A549 (cell line): ENCODE measurements at regions not wholly inside any gene's neighbourhood (a gene's known extent, or its start where the extent isn't known, plus 50 kb on each side); places are given as distances from the start of the nearest gene placed in this dataset.

ENCODE experiments used
- ATAC-seq, 2 experiments: fragments of 200-7000 bp in 1 of 2; fragments of >200 bp in 1 of 2; cut with Nextera tagmentation in 1 of 2; cut with Tn5 transposase in 1 of 2; 3 replicates each; pipeline versions ENCODE4 v1.8.0 to v1.9.1; 2018 to 2020; ENCODE audit warnings: mild to moderate bottlenecking in 1 of 2, moderate library complexity in 1 of 2
- CTCF ChIA-PET: fragments of 300-600 bp; sonication (Branson Sonifier 250); formaldehyde crosslinking; extraction: SDS; loops from one replicate; lab custom pipeline; 2021; ENCODE audit warnings: antibody characterized with exemption, inconsistent platforms; lab: Yijun Ruan, JAX
- POLR2A ChIA-PET: fragments of 350-600 bp; formaldehyde crosslinking; extraction: SDS; loops from one replicate; lab custom pipeline; 2021; ENCODE audit warnings: antibody characterized with exemption, inconsistent platforms; lab: Yijun Ruan, JAX
- DNase-seq, 2 experiments: peaks; one replicate each; pipeline versions ENCODE4 v3.0.0 to v3.0.0-alpha.2; 2011 to 2016; ENCODE audit warnings: low read depth in 1 of 2, low spot score in 1 of 2
- FAIRE-seq: peaks from 2 replicates; lab custom pipeline; 2011; peaks lifted over from hg19 to GRCh38; lab: Jason Lieb, UNC
- H3K27ac ChIP-seq, 2 experiments: fragments of >200 bp; sonication (Bioruptor Twin); formaldehyde crosslinking; 3 replicates each; pipeline ENCODE4 v1.5.1; 2016 to 2017
- H3K4me1 ChIP-seq: fragments of >200 bp; sonication (Bioruptor Twin); formaldehyde crosslinking; 3 replicates; pipeline ENCODE4 v1.6.1; 2016
- H3K4me2 ChIP-seq: fragments of >200 bp; sonication (Bioruptor Twin); formaldehyde crosslinking; 3 replicates; pipeline ENCODE4 v1.6.1; 2016
- H3K4me3 ChIP-seq: fragments of >200 bp; sonication (Bioruptor Twin); formaldehyde crosslinking; 3 replicates; pipeline ENCODE4 v1.5.1; 2016
- H3K9me3 ChIP-seq: fragments of >200 bp; sonication (Bioruptor Twin); formaldehyde crosslinking; 3 replicates; pipeline ENCODE4 v1.6.1; 2016
- CBX2 ChIP-seq: fragments of 200-600 bp; sonication (generic); IDR thresholded peaks from 2 replicates; pipeline ENCODE4 v1.6.1; 2016; ENCODE audit warnings: low read depth, mild to moderate bottlenecking, borderline replicate concordance
- CHD2 ChIP-seq: fragments of 150-350 bp; IDR thresholded peaks from 2 replicates; pipeline ENCODE4 v1.6.1; 2014; ENCODE audit warnings: low read length; ENCODE audit not compliant: partially characterized antibody
- CHD4 ChIP-seq: fragments of 200-600 bp; sonication (generic); IDR thresholded peaks from 2 replicates; pipeline ENCODE4 v1.6.1; 2016; ENCODE audit warnings: antibody characterized with exemption, mild to moderate bottlenecking, borderline replicate concordance
- EHMT2 ChIP-seq: fragments of 200-600 bp; sonication (generic); IDR thresholded peaks from 2 replicates; pipeline ENCODE4 v1.6.1; 2016; ENCODE audit warnings: antibody characterized with exemption, low read depth, mild to moderate bottlenecking, moderate library complexity
- EP300 ChIP-seq, 2 experiments: fragments of >200 bp; sonication (Bioruptor Twin); formaldehyde crosslinking; IDR thresholded peaks; 2 replicates in 1 of 2; 3 replicates in 1 of 2; pipeline ENCODE4 v1.6.1; 2016 to 2017
- HDAC2 ChIP-seq: fragments of 200-600 bp; sonication (generic); IDR thresholded peaks from 2 replicates; pipeline ENCODE4 v1.6.1; 2016
- HOXB13 ChIP-seq: fragments of 250-450 bp; sonication (Bioruptor Pico); IDR thresholded peaks from 2 replicates; pipeline ENCODE4 v1.5.0; 2020; ENCODE audit warnings: low read depth, mild to moderate bottlenecking, moderate library complexity
- KDM1A ChIP-seq: fragments of 200-600 bp; sonication (generic); IDR thresholded peaks from 2 replicates; pipeline ENCODE4 v1.6.1; 2016; ENCODE audit warnings: low read depth, mild to moderate bottlenecking
- MAZ ChIP-seq: fragments of 150-350 bp; IDR thresholded peaks from 2 replicates; pipeline ENCODE4 v1.6.1; 2014; ENCODE audit warnings: antibody characterized with exemption, low read depth, low read length, borderline replicate concordance
- MYC ChIP-seq: IDR thresholded peaks from 2 replicates; pipeline ENCODE4 v1.6.1; 2012; ENCODE audit warnings: mild to moderate bottlenecking, inconsistent platforms, low read length, improper control_type of control experiment, borderline replicate concordance
- NFE2L2 ChIP-seq: fragments of 150-350 bp; conservative IDR thresholded peaks from 2 replicates; pipeline ENCODE4 v1.6.1; 2014; ENCODE audit warnings: low read length
- NPAS2 ChIP-seq: fragments of 250-450 bp; sonication (Bioruptor Pico); IDR thresholded peaks from 2 replicates; pipeline ENCODE4 v1.8.0; 2022; ENCODE audit warnings: mild to moderate bottlenecking, moderate library complexity, borderline replicate concordance
- POLR2A ChIP-seq: IDR thresholded peaks from 2 replicates; pipeline ENCODE4 v1.6.1; 2012; ENCODE audit warnings: mild to moderate bottlenecking, low read length
- POLR2AphosphoS2 ChIP-seq: conservative IDR thresholded peaks from 2 replicates; pipeline ENCODE4 v1.6.1; 2012; ENCODE audit warnings: low read length, improper control_type of control experiment, inconsistent platforms
- SMC3 ChIP-seq: fragments of >200 bp; sonication (Bioruptor Twin); formaldehyde crosslinking; IDR thresholded peaks from 3 replicates; pipeline ENCODE4 v1.6.1; 2018; ENCODE audit warnings: inconsistent platforms
- TFCP2L1 ChIP-seq: fragments of 250-450 bp; sonication (Bioruptor Pico); IDR thresholded peaks from 2 replicates; pipeline ENCODE4 v1.5.0; 2021; ENCODE audit warnings: mild to moderate bottlenecking
- ZNF302 ChIP-seq: fragments of 250-450 bp; sonication (Bioruptor Pico); IDR thresholded peaks from 2 replicates; pipeline ENCODE4 v1.9.0; 2021; ENCODE audit warnings: inconsistent platforms, mild to moderate bottlenecking, moderate library complexity
- WGBS: methylation state at CpG from one replicate; pipeline ENCODE4 v1.1.6; 2017; ENCODE audit errors: missing lambda C conversion rate; 5-methylcytosine and 5-hydroxymethylcytosine counted together
- TF ChIP-seq, protein P1 (sequence below): fragments of 150-350 bp; IDR thresholded peaks from 2 replicates; pipeline ENCODE4 v1.6.1; 2014; ENCODE audit warnings: low read depth, mild to moderate bottlenecking, low read length
- TF ChIP-seq, protein P2 (sequence below): fragments of >200 bp; sonication (Bioruptor Twin); formaldehyde crosslinking; IDR thresholded peaks from 2 replicates; pipeline ENCODE4 v1.6.1; 2016
- TF ChIP-seq, protein P3 (sequence below): fragments of 200-600 bp; sonication (generic); IDR thresholded peaks from 2 replicates; pipeline ENCODE4 v1.6.1; 2016; ENCODE audit warnings: antibody characterized with exemption, mild to moderate bottlenecking, moderate library complexity
- TF ChIP-seq, protein P4 (sequence below): IDR thresholded peaks from 2 replicates; pipeline ENCODE4 v1.6.1; 2012
- TF ChIP-seq, protein P5 (sequence below): IDR thresholded peaks from 2 replicates; pipeline ENCODE4 v1.6.1; 2012; ENCODE audit warnings: low read depth, borderline replicate concordance
- TF ChIP-seq, protein P6 (sequence below): fragments of 250-450 bp; sonication (Bioruptor Pico); IDR thresholded peaks from 2 replicates; pipeline ENCODE4 v1.5.0; 2020; ENCODE audit warnings: low read depth, mild to moderate bottlenecking, moderate library complexity

DNA sequence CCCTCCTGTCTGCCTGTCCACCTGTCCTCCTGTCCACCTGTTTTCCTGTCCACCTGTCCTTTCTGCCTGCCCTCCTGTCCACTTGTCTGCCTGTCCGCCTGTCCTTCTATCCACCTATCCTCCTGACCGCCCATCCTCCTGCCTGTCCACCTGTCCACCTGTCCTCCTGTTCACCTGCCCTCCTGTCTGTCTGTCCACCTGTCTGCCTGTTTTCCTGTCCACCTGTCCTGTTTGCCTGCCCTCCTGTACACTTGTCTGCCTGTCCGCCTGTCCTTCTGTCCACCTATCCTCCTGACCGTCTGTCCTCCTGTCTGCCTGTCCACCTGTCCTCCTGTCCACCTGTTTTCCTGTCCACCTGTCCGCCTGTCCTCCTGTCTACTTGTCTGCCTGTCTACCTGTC lies 682.8 kb downstream of the TBC1D22A start:
- Histone ChIP-seq H3K4me1 (no peaks in the 10 kb centered on the region), H3K4me2 (no peak overlapping the region), H3K27ac (no peak overlapping the region), H3K4me3 (no peak overlapping the region)
- DNase-seq, result no peak
- ChIA-PET POLR2A (no interaction called here), CTCF (no interaction called here)
- TF ChIP-seq ZNF302 (CRISPR knock-in tag), result no peak
- no peak for TF ChIP-seq TFCP2L1 (CRISPR knock-in tag)
- TF ChIP-seq EHMT2, result no peak
- TF ChIP-seq, all 56 proteins: peak for 0
- no peaks in the 10 kb centered on the region; the same call in 2 of the 3 replicates for H3K9me3 ChIP-seq
- no peak for ATAC-seq
- 62% methylated on average over 5 of the region's 5 CpGs for WGBS
- no peak for FAIRE-seq

DNA sequence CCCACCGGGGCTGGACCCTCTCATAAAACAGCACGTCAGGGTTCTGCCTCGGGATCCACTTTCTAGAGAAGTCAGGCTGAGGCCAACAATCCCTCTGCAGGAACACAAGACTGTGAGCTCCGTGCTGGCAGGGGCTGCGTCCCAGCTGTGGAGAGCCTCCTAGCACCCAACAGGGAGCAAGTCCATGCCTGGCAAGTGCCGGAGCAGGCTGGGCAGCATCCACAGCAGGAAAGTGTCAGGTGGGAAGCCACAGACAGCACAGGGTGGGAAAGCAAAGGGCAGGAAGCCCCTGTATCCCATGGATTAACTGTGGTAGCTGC lies 682.3 kb downstream of the TBC1D22A start:
- ChIA-PET CTCF (no interaction called here), POLR2A (no interaction called here)
- H3K4me1 ChIP-seq, result no peaks in the 10 kb centered on the region
- 44% methylated on average over 5 of the region's 6 CpGs for WGBS
- no peak overlapping the region for H3K4me2 ChIP-seq
- no peak for ATAC-seq
- no peaks in the 10 kb centered on the region; the same call in 2 of the 3 replicates for H3K9me3 ChIP-seq
- FAIRE-seq, result no peak
- H3K4me3 ChIP-seq, result no peak overlapping the region
- H3K27ac ChIP-seq, result no peak overlapping the region
- TF ChIP-seq CHD4 (no peak), EP300 (IDR thresholded peaks at IDR 0.05) (no peak), MAZ (no peak), CBX2 (no peak), HDAC2 (no peak), POLR2AphosphoS2 (no peak), CHD2 (no peak), ZNF302 (CRISPR knock-in tag) (no peak), TFCP2L1 (CRISPR knock-in tag) (no peak)
- TF ChIP-seq, protein P1, sequence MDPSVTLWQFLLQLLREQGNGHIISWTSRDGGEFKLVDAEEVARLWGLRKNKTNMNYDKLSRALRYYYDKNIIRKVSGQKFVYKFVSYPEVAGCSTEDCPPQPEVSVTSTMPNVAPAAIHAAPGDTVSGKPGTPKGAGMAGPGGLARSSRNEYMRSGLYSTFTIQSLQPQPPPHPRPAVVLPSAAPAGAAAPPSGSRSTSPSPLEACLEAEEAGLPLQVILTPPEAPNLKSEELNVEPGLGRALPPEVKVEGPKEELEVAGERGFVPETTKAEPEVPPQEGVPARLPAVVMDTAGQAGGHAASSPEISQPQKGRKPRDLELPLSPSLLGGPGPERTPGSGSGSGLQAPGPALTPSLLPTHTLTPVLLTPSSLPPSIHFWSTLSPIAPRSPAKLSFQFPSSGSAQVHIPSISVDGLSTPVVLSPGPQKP, result no peak
- TF ChIP-seq, protein P2, sequence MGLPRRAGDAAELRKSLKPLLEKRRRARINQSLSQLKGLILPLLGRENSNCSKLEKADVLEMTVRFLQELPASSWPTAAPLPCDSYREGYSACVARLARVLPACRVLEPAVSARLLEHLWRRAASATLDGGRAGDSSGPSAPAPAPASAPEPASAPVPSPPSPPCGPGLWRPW, result no peak
- TF ChIP-seq, protein P3, sequence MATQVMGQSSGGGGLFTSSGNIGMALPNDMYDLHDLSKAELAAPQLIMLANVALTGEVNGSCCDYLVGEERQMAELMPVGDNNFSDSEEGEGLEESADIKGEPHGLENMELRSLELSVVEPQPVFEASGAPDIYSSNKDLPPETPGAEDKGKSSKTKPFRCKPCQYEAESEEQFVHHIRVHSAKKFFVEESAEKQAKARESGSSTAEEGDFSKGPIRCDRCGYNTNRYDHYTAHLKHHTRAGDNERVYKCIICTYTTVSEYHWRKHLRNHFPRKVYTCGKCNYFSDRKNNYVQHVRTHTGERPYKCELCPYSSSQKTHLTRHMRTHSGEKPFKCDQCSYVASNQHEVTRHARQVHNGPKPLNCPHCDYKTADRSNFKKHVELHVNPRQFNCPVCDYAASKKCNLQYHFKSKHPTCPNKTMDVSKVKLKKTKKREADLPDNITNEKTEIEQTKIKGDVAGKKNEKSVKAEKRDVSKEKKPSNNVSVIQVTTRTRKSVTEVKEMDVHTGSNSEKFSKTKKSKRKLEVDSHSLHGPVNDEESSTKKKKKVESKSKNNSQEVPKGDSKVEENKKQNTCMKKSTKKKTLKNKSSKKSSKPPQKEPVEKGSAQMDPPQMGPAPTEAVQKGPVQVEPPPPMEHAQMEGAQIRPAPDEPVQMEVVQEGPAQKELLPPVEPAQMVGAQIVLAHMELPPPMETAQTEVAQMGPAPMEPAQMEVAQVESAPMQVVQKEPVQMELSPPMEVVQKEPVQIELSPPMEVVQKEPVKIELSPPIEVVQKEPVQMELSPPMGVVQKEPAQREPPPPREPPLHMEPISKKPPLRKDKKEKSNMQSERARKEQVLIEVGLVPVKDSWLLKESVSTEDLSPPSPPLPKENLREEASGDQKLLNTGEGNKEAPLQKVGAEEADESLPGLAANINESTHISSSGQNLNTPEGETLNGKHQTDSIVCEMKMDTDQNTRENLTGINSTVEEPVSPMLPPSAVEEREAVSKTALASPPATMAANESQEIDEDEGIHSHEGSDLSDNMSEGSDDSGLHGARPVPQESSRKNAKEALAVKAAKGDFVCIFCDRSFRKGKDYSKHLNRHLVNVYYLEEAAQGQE, result no peak
- DNase-seq, result no peak

DNA sequence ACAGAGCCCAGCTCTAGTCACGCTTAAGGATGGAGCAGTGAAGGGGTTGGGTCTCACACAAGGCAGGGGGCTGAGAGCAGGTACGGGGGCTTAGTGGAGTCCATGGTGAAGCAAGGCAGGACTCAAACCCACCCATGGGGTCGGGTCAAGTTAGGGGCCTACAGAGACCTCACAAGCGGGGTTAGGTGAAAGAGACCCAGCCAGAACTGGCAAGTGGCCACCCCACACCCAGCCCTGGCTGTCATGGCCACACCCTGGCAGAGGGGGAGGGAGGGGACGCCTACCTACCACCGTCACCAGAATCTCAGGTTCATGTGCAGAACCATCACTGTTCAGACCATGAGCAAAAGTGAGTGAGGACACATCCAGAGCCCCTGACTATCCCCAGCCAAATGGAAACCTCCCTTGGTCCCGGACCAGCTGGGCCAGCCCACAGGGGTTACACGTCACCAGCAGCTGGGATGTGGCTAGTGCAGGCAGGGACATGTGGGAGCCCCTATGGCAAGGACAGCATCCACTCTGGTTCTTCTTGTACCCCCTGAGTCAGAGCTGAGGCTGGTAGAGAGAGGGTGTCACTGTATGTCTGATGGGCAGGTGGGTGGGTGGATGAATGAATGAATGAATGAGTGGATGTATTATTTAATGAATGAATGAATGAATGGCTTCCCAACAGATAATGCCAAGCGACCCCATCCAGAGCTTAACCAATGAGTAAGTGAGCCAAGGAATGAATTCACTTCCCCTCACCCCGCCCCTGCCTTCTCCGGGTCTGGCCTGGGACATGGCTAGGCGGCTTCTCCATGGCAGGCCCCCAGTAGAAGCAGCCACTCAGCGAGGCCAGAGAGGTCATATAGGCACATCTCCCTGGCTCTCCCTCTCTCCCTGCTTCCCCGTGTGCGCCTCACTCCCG lies 681.6 kb downstream of the TBC1D22A start:
- WGBS, result 41% methylated on average over 12 of the region's 16 CpGs
- TF ChIP-seq, protein P1, result no peak
- TF ChIP-seq MYC, result no peak
- TF ChIP-seq, protein P4, sequence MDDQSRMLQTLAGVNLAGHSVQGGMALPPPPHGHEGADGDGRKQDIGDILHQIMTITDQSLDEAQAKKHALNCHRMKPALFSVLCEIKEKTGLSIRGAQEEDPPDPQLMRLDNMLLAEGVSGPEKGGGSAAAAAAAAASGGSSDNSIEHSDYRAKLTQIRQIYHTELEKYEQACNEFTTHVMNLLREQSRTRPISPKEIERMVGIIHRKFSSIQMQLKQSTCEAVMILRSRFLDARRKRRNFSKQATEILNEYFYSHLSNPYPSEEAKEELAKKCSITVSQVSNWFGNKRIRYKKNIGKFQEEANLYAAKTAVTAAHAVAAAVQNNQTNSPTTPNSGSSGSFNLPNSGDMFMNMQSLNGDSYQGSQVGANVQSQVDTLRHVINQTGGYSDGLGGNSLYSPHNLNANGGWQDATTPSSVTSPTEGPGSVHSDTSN, result no peak
- TF ChIP-seq, protein P5, sequence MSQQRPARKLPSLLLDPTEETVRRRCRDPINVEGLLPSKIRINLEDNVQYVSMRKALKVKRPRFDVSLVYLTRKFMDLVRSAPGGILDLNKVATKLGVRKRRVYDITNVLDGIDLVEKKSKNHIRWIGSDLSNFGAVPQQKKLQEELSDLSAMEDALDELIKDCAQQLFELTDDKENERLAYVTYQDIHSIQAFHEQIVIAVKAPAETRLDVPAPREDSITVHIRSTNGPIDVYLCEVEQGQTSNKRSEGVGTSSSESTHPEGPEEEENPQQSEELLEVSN, result no peak
- TF ChIP-seq TFCP2L1 (CRISPR knock-in tag), result no peak
- no peak for TF ChIP-seq POLR2A
- no peak for TF ChIP-seq CHD2
- TF ChIP-seq, protein P6, sequence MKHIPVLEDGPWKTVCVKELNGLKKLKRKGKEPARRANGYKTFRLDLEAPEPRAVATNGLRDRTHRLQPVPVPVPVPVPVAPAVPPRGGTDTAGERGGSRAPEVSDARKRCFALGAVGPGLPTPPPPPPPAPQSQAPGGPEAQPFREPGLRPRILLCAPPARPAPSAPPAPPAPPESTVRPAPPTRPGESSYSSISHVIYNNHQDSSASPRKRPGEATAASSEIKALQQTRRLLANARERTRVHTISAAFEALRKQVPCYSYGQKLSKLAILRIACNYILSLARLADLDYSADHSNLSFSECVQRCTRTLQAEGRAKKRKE (CRISPR knock-in tag), result no peak
- TF ChIP-seq HOXB13 (CRISPR knock-in tag), result no peak
- TF ChIP-seq NFE2L2, result no peak
- no peak for TF ChIP-seq KDM1A
- TF ChIP-seq SMC3, result no peak
- TF ChIP-seq NPAS2, result no peak

More for the DNA sequence above, 681.6 kb downstream of the TBC1D22A start:
- no peak for DNase-seq
- FAIRE-seq, result no peak
- no peaks in the 10 kb centered on the region; the same call in 2 of the 3 replicates for H3K9me3 ChIP-seq
- no peaks in the 10 kb centered on the region for H3K4me1 ChIP-seq
- CTCF ChIA-PET, result no interaction called here
- H3K27ac ChIP-seq, result no peak overlapping the region
- POLR2A ChIA-PET, result no interaction called here
- no peak for ATAC-seq
- no peak overlapping the region for H3K4me3 ChIP-seq
- H3K4me2 ChIP-seq, result no peak overlapping the region
